GM10266 (cell line): ENCODE measurements at regions not wholly inside any gene's neighbourhood (a gene's known extent, or its start where the extent isn't known, plus 50 kb on each side); places are given as distances from the start of the nearest gene placed in this dataset.

Experiments
- DNase-seq: peaks from one replicate; pipeline ENCODE4 v3.0.0; 2012; ENCODE audit errors: extremely low spot score
- TF ChIP-seq, protein P1 (sequence below): IDR thresholded peaks from 2 replicates; pipeline ENCODE4 v1.5.1; 2012; ENCODE audit warnings: mild to moderate bottlenecking, low read depth; ENCODE audit not compliant: control insufficient read depth, insufficient read depth; ENCODE audit errors: missing control alignments

DNA sequence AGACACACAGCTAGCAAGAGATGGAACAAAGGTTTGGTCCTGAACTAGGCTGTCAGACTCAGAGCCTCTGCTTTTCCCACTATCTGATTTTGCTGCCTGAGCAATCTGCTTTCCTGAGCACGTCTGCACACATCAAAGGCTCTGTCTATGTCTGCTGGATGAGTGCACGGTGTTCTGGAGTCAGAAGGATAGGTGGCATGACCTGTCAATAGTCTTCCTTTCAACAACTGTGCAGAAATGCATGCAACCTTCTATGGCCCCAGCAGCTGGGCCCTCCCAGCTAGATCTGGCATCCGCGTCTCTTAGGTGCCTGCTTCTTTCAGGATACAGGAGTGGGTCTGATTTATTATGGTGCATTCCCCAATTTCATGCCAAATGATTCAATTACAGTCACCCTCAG is 138.3 kb downstream of the UTP18 start:
- TF ChIP-seq, protein P1, sequence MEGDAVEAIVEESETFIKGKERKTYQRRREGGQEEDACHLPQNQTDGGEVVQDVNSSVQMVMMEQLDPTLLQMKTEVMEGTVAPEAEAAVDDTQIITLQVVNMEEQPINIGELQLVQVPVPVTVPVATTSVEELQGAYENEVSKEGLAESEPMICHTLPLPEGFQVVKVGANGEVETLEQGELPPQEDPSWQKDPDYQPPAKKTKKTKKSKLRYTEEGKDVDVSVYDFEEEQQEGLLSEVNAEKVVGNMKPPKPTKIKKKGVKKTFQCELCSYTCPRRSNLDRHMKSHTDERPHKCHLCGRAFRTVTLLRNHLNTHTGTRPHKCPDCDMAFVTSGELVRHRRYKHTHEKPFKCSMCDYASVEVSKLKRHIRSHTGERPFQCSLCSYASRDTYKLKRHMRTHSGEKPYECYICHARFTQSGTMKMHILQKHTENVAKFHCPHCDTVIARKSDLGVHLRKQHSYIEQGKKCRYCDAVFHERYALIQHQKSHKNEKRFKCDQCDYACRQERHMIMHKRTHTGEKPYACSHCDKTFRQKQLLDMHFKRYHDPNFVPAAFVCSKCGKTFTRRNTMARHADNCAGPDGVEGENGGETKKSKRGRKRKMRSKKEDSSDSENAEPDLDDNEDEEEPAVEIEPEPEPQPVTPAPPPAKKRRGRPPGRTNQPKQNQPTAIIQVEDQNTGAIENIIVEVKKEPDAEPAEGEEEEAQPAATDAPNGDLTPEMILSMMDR: no peak
- no peak for DNase-seq

DNA sequence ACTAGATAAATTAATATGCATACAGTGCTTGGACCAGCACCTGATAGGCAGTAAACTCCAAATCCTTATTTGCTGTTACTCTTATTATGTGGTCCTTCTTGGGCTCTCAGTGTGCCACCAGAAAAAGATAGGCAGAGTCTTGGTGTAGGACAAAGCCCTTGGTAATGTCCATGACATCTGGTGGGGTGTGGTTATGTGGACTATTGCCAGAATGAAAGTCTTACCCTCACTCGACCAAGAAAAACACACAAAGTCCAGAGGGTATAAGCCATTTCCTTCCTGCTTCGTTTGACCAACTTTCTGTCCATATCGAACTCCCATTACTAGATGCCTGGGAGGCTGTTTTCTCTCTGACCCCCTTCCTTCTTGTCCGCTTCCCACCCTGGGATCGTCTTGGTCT is 140.9 kb downstream of the UTP18 start:
- TF ChIP-seq, protein P1: no peak
- DNase-seq: no peak

DNA sequence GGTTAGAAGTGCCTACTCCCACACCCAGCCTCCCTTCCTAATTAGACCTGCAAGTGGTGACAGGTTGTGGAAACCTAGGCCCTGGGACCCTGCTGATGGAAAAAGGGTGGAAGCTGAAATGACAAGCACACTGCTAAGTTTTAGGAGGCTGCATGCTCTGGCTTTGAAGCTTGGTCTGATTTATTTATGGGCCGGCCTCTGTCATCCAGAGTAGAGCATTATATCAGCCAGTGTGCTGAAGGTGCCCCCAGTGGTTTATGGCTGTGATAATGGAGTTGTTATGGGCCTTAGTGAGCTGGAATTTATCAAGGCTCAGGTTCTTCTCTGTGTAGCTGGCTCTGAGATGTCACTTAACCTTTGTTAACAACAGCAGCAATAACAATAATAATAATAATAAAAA is 142.6 kb downstream of the UTP18 start:
- DNase-seq: no peak
- TF ChIP-seq, protein P1: no peak

DNA sequence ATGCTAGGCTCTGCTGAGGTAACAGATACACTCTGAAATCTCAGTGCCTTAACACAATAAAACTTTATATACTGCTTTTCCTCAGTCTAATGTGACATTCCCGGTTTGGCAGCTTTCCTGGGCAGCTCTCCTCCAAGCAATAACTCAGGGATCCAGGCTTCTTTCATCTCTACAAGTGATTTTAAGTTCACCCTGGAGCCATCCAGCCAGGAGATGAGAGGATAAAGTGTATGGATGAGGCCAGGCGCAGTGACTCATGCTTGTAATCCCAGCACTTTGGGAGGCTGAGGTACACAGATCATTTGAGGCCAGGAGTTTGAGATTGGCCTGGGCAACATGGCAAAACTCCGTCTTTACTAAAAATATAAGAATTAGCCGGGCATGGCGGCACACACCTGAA is 147.2 kb downstream of the UTP18 start:
- no peak for DNase-seq
- TF ChIP-seq, protein P1: no peak

DNA sequence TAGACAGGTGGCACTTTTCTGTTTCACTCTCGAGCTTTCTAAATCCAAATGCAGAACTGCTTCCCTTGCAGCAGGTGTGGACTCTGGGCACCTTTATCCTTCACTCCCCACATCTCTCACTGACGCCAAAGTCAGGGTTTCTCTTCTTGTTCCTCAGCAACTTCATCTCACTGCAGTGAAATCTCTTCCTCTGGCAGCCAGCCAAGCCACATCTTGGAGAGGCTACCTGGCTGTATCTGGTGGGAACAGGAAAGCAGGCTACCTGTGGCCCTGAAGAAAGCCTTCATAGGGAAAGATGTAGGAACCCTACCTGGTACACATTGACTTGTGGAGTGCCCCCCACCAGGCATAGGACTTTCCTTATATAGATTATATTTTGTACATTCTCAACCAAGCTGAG is 159.1 kb downstream of the UTP18 start:
- TF ChIP-seq, protein P1: no peak
- no peak for DNase-seq

DNA sequence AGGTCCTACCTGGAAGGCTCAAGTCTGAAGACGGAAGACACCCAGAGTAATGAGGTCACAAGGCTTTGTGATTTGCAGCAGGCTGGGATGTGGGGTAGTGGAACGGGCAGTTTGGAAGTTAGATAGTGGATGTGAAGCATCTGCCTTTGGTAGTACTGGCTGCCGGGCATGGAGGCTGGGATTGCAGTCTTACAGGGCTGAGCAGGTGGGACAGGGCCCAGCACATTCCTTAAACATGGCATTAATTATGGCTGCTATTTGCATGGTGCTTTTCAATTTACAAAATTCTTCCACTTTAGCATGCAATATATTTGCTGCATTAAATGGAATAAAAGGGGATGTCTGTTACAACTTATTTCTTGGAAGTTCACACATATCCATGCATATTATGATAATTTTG is 161.2 kb downstream of the UTP18 start:
- DNase-seq: no peak
- TF ChIP-seq, protein P1: no peak

DNA sequence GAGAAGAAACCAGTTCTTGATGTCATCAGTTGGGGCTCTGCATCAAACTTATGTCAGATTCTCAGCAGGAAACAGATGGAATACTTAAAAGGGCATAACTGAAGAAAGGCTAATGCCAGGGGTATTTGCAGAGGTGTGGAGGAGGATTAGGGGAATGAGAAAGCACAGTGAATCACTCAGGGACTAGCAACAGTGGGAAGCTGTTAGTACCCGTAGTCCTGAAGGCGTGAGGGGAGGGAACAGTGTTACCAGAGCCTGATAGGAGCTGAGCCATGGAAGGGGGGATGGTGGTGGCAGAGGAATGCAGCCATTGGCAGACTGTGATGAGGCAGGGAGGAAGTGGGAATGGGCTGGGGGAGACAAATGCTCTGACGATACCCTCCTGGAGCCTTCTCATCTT is 162.3 kb downstream of the UTP18 start:
- TF ChIP-seq, protein P1: no peak
- no peak for DNase-seq
